ENCODE measurements at regions not wholly inside any gene's neighbourhood (a gene's known extent, or its start where the extent isn't known, plus 50 kb on each side); places are given as distances from the start of the nearest gene placed in this dataset.

GRCh38 chr18:69259282-69259681, 141.4 kb upstream of the DOK6 start:
- DNase-seq (ENCODE audit: low read depth): no peak
- POLR2A ChIA-PET: no interaction called here
- no peaks in the 10 kb centered on the region for H3K36me3 ChIP-seq (ENCODE audit: control insufficient read depth, insufficient read depth, low read length)
- no peak overlapping the region for H3K4me3 ChIP-seq (ENCODE audit: low read depth, low read length)
- H3K27me3 ChIP-seq (ENCODE audit: control insufficient read depth, insufficient read depth, low read length): no peaks in the 10 kb centered on the region
- no peak for TF ChIP-seq CTCF (IDR thresholded peaks at IDR 0.05; ENCODE audit: insufficient read depth, low read depth, low read length)
- CTCF ChIA-PET: no interaction called here

GRCh38 chr18:69261406-69261805, 139.3 kb upstream of the DOK6 start:
- POLR2A ChIA-PET: no interaction called here
- DNase-seq (ENCODE audit: low read depth): no peak
- TF ChIP-seq CTCF (IDR thresholded peaks at IDR 0.05; ENCODE audit: insufficient read depth, low read depth, low read length): no peak
- Histone ChIP-seq H3K36me3 (ENCODE audit: control insufficient read depth, insufficient read depth, low read length) (no peaks in the 10 kb centered on the region), H3K27me3 (ENCODE audit: control insufficient read depth, insufficient read depth, low read length) (no peaks in the 10 kb centered on the region), H3K4me3 (ENCODE audit: low read depth, low read length) (no peak overlapping the region)
- CTCF ChIA-PET: no interaction called here

GRCh38 chr18:69265656-69266055, 135.0 kb upstream of the DOK6 start:
- TF ChIP-seq CTCF (IDR thresholded peaks at IDR 0.05; ENCODE audit: insufficient read depth, low read depth, low read length): no peak
- Histone ChIP-seq H3K36me3 (ENCODE audit: control insufficient read depth, insufficient read depth, low read length) (no peaks in the 10 kb centered on the region), H3K4me3 (ENCODE audit: low read depth, low read length) (no peak overlapping the region), H3K27me3 (ENCODE audit: control insufficient read depth, insufficient read depth, low read length) (no peaks in the 10 kb centered on the region)
- ChIA-PET CTCF (no interaction called here), POLR2A (no interaction called here)
- DNase-seq (ENCODE audit: low read depth): no peak

- no peak for DNase-seq (ENCODE audit: low read depth)
- POLR2A ChIA-PET: no interaction called here
- no peak for TF ChIP-seq CTCF (IDR thresholded peaks at IDR 0.05; ENCODE audit: insufficient read depth, low read depth, low read length)
- CTCF ChIA-PET: no interaction called here
- Histone ChIP-seq H3K4me3 (ENCODE audit: low read depth, low read length) (no peak overlapping the region), H3K27me3 (ENCODE audit: control insufficient read depth, insufficient read depth, low read length) (no peaks in the 10 kb centered on the region), H3K36me3 (ENCODE audit: control insufficient read depth, insufficient read depth, low read length) (no peaks in the 10 kb centered on the region)
These were observed 132.8 kb upstream of the DOK6 start for GRCh38 chr18:69267895-69268294.

GRCh38 chr18:69282371-69282770, 118.3 kb upstream of the DOK6 start:
- no peak for DNase-seq (ENCODE audit: low read depth)
- Histone ChIP-seq H3K36me3 (ENCODE audit: control insufficient read depth, insufficient read depth, low read length) (no peaks in the 10 kb centered on the region), H3K4me3 (ENCODE audit: low read depth, low read length) (no peak overlapping the region), H3K27me3 (ENCODE audit: control insufficient read depth, insufficient read depth, low read length) (no peaks in the 10 kb centered on the region)
- CTCF ChIA-PET: interaction anchor here (1.2 kb wide), 1 partner anchor 8 kb away, joined by 3 read pairs; no protein-coding TSS in a partner anchor
- TF ChIP-seq CTCF (IDR thresholded peaks at IDR 0.05; ENCODE audit: insufficient read depth, low read depth, low read length): no peak
- POLR2A ChIA-PET: no interaction called here

Data from BJ (cell line).